ENCODE measurements at regions not wholly inside any gene's neighbourhood (a gene's known extent, or its start where the extent isn't known, plus 50 kb on each side); places are given as distances from the start of the nearest gene placed in this dataset.
"Not testable (repeated sequence)": the region's sequence is repeated elsewhere in the genome, so short reads cannot be mapped to it uniquely, and the experiment has no call there.

GRCh38 chr2:87345283-87345682, 323.6 kb upstream of the PLGLB1 start:
- H3K9me1 ChIP-seq (ENCODE audit: control insufficient read depth, extremely low read depth, insufficient read depth, low read length); H3K4me3 ChIP-seq (ENCODE audit: control insufficient read depth in 2 of 3, extremely low read depth in 1 of 3, insufficient read depth in 2 of 3, low read depth in 1 of 3, low read length in 3 of 3); FAIRE-seq; H3K9ac ChIP-seq (ENCODE audit: control insufficient read depth, extremely low read depth, insufficient read depth, low read length); H3K27ac ChIP-seq (ENCODE audit: control insufficient read depth, insufficient read depth, low read length); H3K4me1 ChIP-seq (ENCODE audit: control insufficient read depth, extremely low read depth, insufficient read depth, low read length); H3K9me3 ChIP-seq (ENCODE audit: control insufficient read depth, low read depth, low read length); H3K36me3 ChIP-seq (ENCODE audit: control insufficient read depth in 2 of 2, extremely low read depth in 1 of 2, insufficient read depth in 2 of 2, low read length in 2 of 2); H3K27me3 ChIP-seq (ENCODE audit: control insufficient read depth, extremely low read depth, insufficient read depth, low read length); dilution Hi-C loops (cut with MboI; ENCODE audit: extremely low pct_ligation_motif_present, low sequenced_read_pairs); H3K79me2 ChIP-seq (ENCODE audit: control insufficient read depth, insufficient read depth, low read length); H2AFZ ChIP-seq (ENCODE audit: control insufficient read depth, low read length); DNase-seq (ENCODE audit: low read depth, low spot score); H4K20me1 ChIP-seq (ENCODE audit: control insufficient read depth, extremely low read depth, insufficient read depth, low read length); H3K4me2 ChIP-seq (ENCODE audit: control insufficient read depth, extremely low read depth, insufficient read depth, low read depth, low read length): not testable (repeated sequence)

- not testable (repeated sequence) for DNase-seq (ENCODE audit: low read depth, low spot score)
Observed at GRCh38 chr2:87348556-87348955, 326.9 kb upstream of the PLGLB1 start.

GRCh38 chr2:87349006-87349405, 327.4 kb upstream of the PLGLB1 start:
- DNase-seq (ENCODE audit: low read depth, low spot score); H3K27me3 ChIP-seq (ENCODE audit: control insufficient read depth, extremely low read depth, insufficient read depth, low read length); H3K4me3 ChIP-seq (ENCODE audit: control insufficient read depth in 2 of 3, extremely low read depth in 1 of 3, insufficient read depth in 2 of 3, low read depth in 1 of 3, low read length in 3 of 3); H3K9ac ChIP-seq (ENCODE audit: control insufficient read depth, extremely low read depth, insufficient read depth, low read length); H3K4me1 ChIP-seq (ENCODE audit: control insufficient read depth, extremely low read depth, insufficient read depth, low read length); H3K9me1 ChIP-seq (ENCODE audit: control insufficient read depth, extremely low read depth, insufficient read depth, low read length); H4K20me1 ChIP-seq (ENCODE audit: control insufficient read depth, extremely low read depth, insufficient read depth, low read length); dilution Hi-C loops (cut with MboI; ENCODE audit: extremely low pct_ligation_motif_present, low sequenced_read_pairs); H3K79me2 ChIP-seq (ENCODE audit: control insufficient read depth, insufficient read depth, low read length); H3K9me3 ChIP-seq (ENCODE audit: control insufficient read depth, low read depth, low read length); H3K36me3 ChIP-seq (ENCODE audit: control insufficient read depth in 2 of 2, extremely low read depth in 1 of 2, insufficient read depth in 2 of 2, low read length in 2 of 2); H2AFZ ChIP-seq (ENCODE audit: control insufficient read depth, low read length); H3K27ac ChIP-seq (ENCODE audit: control insufficient read depth, insufficient read depth, low read length); FAIRE-seq; H3K4me2 ChIP-seq (ENCODE audit: control insufficient read depth, extremely low read depth, insufficient read depth, low read depth, low read length): not testable (repeated sequence)

More at GRCh38 chr2:87348556-87348955, 326.9 kb upstream of the PLGLB1 start:
- H3K79me2 ChIP-seq (ENCODE audit: control insufficient read depth, insufficient read depth, low read length); H3K27ac ChIP-seq (ENCODE audit: control insufficient read depth, insufficient read depth, low read length); H3K9me1 ChIP-seq (ENCODE audit: control insufficient read depth, extremely low read depth, insufficient read depth, low read length); H3K27me3 ChIP-seq (ENCODE audit: control insufficient read depth, extremely low read depth, insufficient read depth, low read length); dilution Hi-C loops (cut with MboI; ENCODE audit: extremely low pct_ligation_motif_present, low sequenced_read_pairs); FAIRE-seq; H3K4me1 ChIP-seq (ENCODE audit: control insufficient read depth, extremely low read depth, insufficient read depth, low read length); H3K4me2 ChIP-seq (ENCODE audit: control insufficient read depth, extremely low read depth, insufficient read depth, low read depth, low read length); H3K9me3 ChIP-seq (ENCODE audit: control insufficient read depth, low read depth, low read length); H2AFZ ChIP-seq (ENCODE audit: control insufficient read depth, low read length); H3K9ac ChIP-seq (ENCODE audit: control insufficient read depth, extremely low read depth, insufficient read depth, low read length); H3K36me3 ChIP-seq (ENCODE audit: control insufficient read depth in 2 of 2, extremely low read depth in 1 of 2, insufficient read depth in 2 of 2, low read length in 2 of 2); H4K20me1 ChIP-seq (ENCODE audit: control insufficient read depth, extremely low read depth, insufficient read depth, low read length); H3K4me3 ChIP-seq (ENCODE audit: control insufficient read depth in 2 of 3, extremely low read depth in 1 of 3, insufficient read depth in 2 of 3, low read depth in 1 of 3, low read length in 3 of 3): not testable (repeated sequence)

- H3K27me3 ChIP-seq (ENCODE audit: control insufficient read depth, extremely low read depth, insufficient read depth, low read length); H3K79me2 ChIP-seq (ENCODE audit: control insufficient read depth, insufficient read depth, low read length); DNase-seq (ENCODE audit: low read depth, low spot score); H3K36me3 ChIP-seq (ENCODE audit: control insufficient read depth in 2 of 2, extremely low read depth in 1 of 2, insufficient read depth in 2 of 2, low read length in 2 of 2); H3K4me3 ChIP-seq (ENCODE audit: control insufficient read depth in 2 of 3, extremely low read depth in 1 of 3, insufficient read depth in 2 of 3, low read depth in 1 of 3, low read length in 3 of 3); H3K27ac ChIP-seq (ENCODE audit: control insufficient read depth, insufficient read depth, low read length); H3K9me1 ChIP-seq (ENCODE audit: control insufficient read depth, extremely low read depth, insufficient read depth, low read length); H3K9ac ChIP-seq (ENCODE audit: control insufficient read depth, extremely low read depth, insufficient read depth, low read length); H2AFZ ChIP-seq (ENCODE audit: control insufficient read depth, low read length); H3K4me1 ChIP-seq (ENCODE audit: control insufficient read depth, extremely low read depth, insufficient read depth, low read length); H4K20me1 ChIP-seq (ENCODE audit: control insufficient read depth, extremely low read depth, insufficient read depth, low read length); dilution Hi-C loops (cut with MboI; ENCODE audit: extremely low pct_ligation_motif_present, low sequenced_read_pairs); H3K4me2 ChIP-seq (ENCODE audit: control insufficient read depth, extremely low read depth, insufficient read depth, low read depth, low read length); H3K9me3 ChIP-seq (ENCODE audit: control insufficient read depth, low read depth, low read length); FAIRE-seq: not testable (repeated sequence)
Observed at GRCh38 chr2:87352178-87352934, 330.7 kb upstream of the PLGLB1 start.

- H4K20me1 ChIP-seq (ENCODE audit: control insufficient read depth, extremely low read depth, insufficient read depth, low read length); H3K79me2 ChIP-seq (ENCODE audit: control insufficient read depth, insufficient read depth, low read length); H3K4me3 ChIP-seq (ENCODE audit: control insufficient read depth in 2 of 3, extremely low read depth in 1 of 3, insufficient read depth in 2 of 3, low read depth in 1 of 3, low read length in 3 of 3); dilution Hi-C loops (cut with MboI; ENCODE audit: extremely low pct_ligation_motif_present, low sequenced_read_pairs); H3K4me2 ChIP-seq (ENCODE audit: control insufficient read depth, extremely low read depth, insufficient read depth, low read depth, low read length); H3K27me3 ChIP-seq (ENCODE audit: control insufficient read depth, extremely low read depth, insufficient read depth, low read length); FAIRE-seq; H3K9me1 ChIP-seq (ENCODE audit: control insufficient read depth, extremely low read depth, insufficient read depth, low read length); H2AFZ ChIP-seq (ENCODE audit: control insufficient read depth, low read length); H3K9ac ChIP-seq (ENCODE audit: control insufficient read depth, extremely low read depth, insufficient read depth, low read length); DNase-seq (ENCODE audit: low read depth, low spot score); H3K9me3 ChIP-seq (ENCODE audit: control insufficient read depth, low read depth, low read length); H3K36me3 ChIP-seq (ENCODE audit: control insufficient read depth in 2 of 2, extremely low read depth in 1 of 2, insufficient read depth in 2 of 2, low read length in 2 of 2); H3K4me1 ChIP-seq (ENCODE audit: control insufficient read depth, extremely low read depth, insufficient read depth, low read length); H3K27ac ChIP-seq (ENCODE audit: control insufficient read depth, insufficient read depth, low read length): not testable (repeated sequence)
Observed at GRCh38 chr2:87353408-87353807, 331.8 kb upstream of the PLGLB1 start.
